Stimulated activated CD4-positive, alpha-beta T cell treated with anti-CD3 and anti-CD28 coated beads, TNF-alpha, amount 100 ng/mL, for 24 hours (primary cell): ENCODE measurements at regions not wholly inside any gene's neighbourhood (a gene's known extent, or its start where the extent isn't known, plus 50 kb on each side); places are given as distances from the start of the nearest gene placed in this dataset.

ENCODE experiments used
- DNase-seq, 3 experiments: peaks; one replicate each; pipeline ENCODE4 v3.0.0-alpha.2; 2020; ENCODE audit warnings: low read depth in 3 of 3

DNA sequence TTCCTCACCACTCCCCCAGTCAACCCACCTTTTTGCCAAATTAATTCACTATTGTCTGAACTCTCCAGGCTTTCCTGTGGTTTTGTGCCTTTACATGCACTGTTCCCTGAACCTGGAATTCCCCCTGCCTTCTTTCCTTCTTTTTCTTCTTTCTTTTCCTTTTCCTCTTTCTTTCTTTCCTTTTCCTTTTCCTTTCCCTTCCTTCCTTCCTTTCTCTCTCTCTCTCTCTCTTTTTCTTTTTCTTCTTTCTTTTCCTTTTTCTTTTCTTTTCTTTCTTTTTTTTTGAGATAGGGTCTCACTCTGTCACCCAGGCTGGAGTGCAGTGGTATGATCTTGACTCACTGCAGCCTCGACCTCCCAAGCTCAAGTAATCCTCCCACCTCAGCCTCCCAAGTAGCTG lies 56.6 kb upstream of the CDC42BPA start:
- no peak for DNase-seq

DNA sequence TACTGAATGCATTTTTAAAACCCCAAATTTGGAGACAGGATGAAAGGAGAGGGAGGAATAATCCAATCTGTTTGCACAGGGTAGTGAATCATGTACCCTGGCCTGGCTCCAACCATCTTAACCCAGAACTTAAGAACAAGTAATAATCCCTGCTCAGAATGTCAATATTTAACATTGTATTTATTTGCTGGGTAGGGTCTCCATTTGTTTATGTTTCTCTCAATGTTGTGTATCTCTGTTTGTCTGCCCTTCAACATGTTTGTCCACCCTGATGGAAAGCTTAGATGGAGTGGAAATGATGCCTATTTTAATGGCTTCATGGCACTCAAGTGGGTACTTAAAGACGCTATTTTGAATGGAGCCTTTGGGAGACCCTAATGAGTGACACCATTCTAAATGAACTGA lies 54.4 kb upstream of the CDC42BPA start:
- no peak for DNase-seq

DNA sequence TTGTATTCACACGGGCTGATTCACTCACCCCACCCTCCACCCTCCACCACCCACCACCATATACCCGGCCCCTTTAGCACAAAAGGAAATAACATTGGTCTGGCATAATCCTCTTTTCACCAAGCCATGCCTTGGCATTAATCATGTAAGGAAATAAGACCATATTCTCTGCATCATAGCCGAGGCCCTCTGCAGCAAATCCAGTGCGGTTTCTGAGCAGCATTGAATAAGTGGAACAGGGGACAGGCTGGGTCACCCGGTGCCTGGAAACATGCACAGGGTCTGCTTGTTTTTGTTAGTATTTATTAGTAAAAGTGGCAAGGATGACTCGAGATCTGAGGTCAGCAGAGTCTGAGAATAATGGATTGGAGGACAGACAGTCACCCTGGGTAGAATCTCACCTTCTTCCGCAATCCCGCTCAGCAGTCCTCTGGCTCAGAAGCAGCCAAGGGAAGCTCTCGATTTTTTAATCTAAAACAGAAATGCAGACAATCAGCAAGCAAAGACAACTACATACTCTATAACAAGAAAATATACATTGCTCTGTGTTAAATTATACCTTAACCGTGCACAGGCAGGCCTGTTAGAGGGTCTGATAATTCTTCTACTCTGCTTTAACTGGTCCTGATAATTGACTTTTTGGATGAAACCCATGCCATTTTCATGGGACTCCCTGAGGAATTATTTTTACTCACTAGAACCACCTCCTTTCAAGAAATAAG lies 52.4 kb upstream of the CDC42BPA start:
- DNase-seq = no peak

DNA sequence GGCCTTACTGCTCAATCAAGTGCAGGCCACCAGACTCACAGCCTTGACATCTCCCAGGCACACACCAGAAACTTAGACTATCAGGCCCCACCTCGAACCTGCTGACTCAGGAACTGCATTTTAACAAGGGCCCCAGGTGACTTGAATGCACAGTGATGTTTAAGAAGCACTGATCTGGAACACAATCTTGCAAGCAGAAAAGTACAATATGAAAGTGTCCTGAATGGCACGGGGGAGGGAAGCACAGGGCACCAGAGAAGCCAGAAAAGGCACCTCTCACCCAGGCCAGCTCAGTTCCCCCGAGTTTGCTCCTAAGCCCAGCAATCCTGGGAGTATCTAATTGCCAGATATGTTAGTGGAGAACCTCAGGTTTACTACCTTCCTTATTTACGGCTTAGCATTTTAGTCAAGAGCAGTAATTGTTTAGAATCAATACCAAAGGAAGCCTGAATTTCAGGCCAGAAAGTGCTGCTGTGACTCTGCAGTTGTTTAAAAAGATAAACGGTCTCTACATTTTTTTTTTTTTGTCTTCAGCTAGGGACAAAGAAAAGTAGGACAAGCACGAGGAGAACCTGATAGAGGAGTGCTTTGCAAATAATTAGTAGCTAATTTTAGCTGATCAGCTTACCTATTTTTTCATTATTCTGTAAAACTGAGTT lies 50.9 kb upstream of the CDC42BPA start:
- no peak for DNase-seq
